HG02938 (cell line): ENCODE measurements at regions not wholly inside any gene's neighbourhood (a gene's known extent, or its start where the extent isn't known, plus 50 kb on each side); places are given as distances from the start of the nearest gene placed in this dataset.

Source experiments
- ATAC-seq: cut with Tn5 transposase; IDR thresholded peaks from one replicate; pipeline ENCODE4 v1.9.1; 2021; ENCODE audit warnings: mild to moderate bottlenecking, moderate library complexity; ENCODE audit not compliant: unreplicated experiment

DNA sequence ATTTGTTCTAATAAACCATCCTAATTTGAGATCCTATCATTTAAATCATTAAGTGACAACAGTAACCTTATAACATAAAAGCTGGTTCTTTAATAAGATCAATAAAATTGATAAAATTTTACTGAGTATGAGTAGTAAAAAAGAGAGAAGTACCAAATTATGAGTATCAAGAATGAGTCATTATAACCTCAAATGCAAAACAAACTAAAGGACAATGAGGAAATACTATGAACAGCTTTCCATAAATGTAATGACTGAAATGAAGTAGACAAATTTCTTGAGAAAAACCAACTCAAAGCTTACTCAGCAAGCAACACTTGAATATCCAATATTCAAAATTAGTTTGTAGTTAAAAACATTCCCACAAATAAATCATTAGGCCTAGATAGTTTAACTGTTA is 433.0 kb downstream of the ZEB2 start:
- ATAC-seq, result no peak

DNA sequence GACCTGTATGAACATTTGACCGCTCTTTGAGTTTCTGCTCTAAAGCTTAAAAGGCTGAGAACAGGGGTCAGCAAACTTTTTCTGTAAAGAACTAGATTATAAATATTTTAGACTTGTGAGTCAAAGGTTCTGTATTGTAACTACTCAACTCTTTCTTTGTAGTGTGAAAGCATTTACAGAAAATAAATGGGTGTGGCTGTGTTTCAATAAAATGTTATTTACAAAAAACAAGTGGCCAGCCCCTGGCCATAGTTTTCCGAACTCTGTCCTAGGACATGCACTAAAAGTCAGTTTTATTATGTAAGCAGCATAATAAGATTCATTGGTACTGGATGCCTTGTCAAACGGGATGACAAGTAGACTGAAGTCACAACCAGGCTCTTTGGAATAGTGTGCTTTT is 434.9 kb downstream of the ZEB2 start:
- no peak for ATAC-seq

DNA sequence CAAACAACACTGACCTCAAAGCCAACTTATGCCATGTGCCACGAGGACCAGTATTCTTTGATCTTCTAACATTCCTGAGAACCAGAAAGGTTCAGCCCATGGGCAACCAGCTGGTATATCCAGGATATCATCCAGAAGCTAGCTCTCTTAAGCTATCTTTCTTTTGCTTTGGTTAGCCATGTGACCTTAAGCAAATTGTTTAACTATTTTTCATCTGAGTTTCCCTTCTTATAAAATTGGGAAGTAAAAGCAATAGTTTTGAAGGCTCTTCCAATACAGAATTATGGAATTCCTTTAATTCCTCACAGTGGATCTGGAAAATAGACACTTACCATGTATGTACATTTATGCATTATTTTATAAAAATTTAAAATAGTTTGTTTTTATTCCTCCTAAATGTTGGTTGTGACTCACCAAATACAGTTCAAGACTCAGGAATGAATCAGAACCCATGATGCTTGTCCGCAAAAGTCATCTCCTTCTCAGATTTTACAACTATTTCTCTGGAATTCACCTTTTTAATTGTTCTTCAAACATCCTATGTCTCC is 435.7 kb downstream of the ZEB2 start:
- no peak for ATAC-seq

DNA sequence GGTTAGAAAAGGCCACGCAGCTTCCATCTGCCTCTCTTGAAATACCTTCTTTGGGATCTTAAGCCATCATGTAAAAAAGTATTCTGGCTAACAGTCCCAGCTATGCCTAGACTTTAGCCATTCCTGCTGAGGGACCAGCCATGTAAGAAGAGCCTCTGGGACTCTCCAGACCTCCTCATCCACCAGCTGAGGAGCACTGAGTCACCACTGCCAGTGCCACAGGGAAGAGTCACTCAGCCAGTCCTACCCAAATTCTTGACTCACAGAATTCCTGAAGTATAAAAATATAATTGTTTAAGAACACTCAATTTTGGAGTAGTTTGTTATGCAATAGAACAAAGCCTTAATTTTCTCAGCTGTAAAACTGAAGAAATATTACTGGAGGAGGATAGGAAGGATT is 436.7 kb downstream of the ZEB2 start:
- no peak for ATAC-seq

DNA sequence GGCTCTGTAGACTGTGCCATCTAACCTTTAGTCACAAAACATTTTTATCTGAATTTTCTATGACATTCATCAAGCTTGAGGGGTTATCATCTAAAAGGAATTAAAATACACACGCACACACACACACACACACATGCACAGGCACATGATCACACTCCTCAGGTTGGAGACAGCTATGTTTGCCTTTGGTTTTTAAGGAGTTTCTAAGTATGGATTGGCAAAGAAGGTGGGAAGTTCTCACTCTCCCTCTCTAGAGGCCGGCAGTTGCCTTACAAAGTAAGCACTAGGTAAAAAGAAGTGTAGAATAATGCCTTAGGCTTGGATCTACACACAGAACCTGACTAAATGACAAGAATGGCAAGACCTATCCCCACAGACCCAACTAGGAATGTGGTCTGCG is 437.1 kb downstream of the ZEB2 start:
- ATAC-seq, result no peak

DNA sequence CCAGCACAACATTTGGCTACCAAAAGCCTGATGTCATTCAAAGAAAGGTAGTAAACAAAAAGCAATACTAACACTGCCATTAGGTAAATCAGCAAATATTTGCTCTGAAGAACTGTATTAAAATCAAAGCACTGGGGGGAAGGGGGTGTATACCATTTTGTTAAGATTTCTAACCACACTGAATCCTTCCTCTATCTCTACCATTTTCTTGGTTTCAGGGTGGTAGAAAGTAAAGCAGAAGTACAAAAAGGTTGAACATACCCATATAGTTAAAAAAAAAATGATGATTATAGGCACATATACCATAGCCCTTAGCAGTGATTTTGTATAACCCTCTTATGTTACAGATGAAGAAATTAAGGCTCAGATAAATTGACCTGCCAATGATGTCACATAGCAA is 437.6 kb downstream of the ZEB2 start:
- ATAC-seq, result no peak

DNA sequence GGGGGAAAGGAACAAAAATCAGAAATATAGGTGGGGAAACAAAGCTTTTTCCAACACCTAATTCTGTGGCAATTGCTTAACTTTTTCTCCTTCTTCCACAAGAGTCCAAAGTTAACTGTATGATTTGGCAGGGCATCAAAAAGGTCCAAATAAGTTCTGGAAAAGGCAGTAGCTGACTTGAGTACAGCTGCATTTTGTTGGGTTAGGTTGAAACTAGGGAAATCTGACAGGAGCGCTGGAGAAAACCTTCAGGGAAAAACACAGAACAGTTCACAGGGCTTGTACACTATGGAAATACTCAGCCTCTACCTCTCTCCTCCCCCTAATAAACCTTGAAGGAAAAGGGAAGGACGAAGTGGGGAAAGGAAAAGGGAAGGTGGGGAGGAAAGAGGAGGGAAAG is 438.6 kb downstream of the ZEB2 start:
- ATAC-seq, result no peak

DNA sequence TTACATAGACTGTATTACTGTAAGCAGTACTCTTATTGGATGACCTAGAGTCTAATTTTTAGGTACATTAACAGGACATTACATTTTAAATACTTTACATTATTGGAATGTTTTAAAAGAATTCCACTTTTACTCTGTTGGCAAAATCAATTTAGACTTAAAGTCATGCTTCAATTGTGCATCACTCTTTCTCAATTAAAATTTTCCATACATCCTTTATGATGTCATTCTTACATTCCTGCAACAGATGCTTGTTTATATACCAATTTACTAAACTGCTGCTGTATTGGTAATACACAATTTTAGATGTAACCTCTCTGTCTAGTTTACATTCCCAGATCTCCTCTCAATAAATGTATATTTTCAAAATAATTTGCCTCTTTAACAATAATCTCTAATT is 440.1 kb downstream of the ZEB2 start:
- ATAC-seq, result no peak

DNA sequence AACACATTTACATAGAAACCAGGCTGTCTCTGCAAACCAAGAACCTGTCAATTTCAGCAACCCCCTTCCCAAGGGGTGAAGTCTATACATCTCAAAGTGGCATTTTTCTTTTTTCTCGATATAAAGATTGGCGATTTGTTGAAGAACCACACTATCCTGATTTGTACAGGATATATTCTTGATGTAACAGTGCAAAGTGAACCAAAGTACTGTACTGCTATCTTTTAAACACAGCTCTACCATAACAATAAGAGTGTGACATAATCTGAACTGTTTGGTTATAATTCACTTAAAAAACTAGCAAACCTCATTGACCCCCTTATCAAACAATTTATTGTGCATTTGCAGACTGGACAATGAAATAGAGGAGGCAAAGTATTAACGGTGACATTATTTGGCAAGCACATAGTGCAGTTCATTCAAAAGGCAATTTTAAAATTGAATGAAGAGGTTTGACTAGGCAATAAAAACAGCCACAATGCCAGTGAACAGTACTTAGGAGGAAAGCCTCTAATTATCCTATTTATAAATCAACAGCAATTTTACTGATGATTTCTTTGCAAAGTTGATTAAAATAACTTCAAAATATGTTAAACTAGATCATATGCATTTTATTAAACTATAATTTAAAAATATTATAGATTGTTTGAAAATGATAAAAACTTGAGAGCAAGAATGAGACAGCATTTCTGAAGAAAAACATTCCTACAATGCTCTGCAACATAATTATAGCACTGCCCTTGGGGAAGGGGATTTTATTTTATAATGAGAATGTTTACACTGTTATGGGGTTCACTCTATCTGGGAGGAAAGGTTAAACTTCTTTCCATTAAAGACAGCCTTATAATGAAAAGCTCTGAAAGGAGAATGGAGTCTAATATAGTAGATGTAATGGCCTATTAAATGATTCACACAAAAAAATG is 440.9 kb downstream of the ZEB2 start:
- ATAC-seq, result no peak

DNA sequence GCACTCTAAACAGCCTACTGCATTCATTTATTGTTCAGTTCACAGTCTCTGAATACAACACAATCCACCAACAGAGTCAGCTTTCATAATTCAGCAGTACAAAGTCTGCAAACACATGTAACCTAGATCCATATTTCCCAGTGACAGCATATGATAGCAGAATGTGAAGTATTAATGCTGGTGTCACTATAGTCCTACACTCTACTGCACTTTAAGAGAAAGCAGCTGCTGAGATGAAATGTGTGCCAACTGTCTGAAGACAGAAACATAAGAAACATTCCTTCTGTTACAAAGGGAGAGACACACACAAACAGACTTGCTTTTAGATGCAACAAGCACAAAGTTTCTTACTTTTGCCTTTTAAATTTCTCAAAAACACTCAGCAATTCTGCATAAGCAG is 441.8 kb downstream of the ZEB2 start:
- ATAC-seq, result no peak

DNA sequence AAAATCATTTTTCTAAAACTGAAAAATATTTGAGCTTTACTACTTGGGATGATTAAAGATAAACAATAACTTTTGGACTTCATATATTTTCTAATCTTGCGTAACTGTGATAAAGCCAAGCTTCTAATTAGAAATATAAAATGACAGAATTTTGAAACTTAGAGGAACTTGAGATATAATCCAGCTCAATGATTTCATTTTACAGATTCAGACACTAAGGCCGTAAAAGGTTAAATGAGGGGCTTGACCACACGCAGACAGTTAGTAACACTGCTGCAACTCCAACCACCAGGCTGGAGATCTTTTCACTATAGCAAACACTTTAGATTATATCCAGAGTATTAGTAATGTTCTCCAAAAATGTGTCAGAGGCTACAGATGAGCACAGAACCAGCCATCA is 445.5 kb downstream of the ZEB2 start:
- ATAC-seq, result no peak

DNA sequence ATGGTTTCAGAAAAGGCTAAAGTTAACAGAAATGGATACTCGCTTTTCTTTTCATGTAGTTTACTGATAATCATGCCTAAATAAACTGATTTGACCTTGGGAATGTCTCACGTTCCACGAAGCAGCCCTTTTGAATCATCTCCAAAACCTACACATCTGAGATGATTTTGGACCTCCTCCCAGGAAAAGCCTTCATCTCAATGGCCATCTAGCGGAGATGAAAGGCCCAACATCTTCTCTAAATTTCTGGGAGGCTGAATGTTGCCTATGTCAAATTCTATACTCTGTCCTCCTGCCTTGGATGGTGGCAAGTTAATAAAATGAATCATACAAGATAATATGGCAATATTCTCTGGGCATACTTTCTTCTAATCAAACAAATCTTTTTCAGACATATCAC is 448.5 kb downstream of the ZEB2 start:
- no peak for ATAC-seq

DNA sequence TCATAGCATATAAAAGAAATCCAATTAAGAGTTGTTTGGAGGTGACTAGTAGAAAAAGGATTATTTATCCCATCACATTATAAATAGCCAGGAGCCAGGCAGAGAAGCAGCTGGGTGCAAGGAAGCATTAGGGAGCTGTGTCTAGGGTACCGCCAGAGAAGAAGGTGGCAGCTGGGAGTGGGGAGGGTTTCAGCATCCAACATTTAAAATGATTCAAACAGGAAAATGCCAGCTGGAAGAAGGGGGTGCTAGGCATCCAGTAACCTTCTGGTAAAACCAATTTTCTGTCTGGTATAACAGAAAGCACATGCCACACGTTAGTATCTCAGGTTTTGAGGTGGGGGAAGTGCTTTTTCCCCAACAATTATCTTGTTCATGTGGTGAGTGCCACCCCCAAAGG is 452.4 kb downstream of the ZEB2 start:
- ATAC-seq, result no peak

DNA sequence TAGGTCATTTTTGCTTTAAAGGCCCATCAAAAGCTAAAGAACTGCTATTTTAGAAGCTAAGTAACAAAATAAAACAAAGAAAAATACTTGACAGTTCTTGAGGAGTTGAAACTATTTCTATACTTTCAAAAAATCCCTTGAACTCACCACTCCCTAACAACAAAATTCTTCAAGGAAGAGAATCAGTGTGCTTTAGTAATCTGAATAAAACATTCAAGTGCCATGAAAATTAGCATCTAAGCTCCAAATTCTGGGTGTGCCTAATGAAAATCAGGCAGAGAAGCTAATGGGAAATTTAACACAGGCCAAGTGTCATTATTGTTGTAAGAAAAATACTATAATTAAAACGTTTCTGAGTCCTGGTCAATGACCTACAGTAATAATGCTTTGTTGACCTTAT is 456.3 kb downstream of the ZEB2 start:
- no peak for ATAC-seq

DNA sequence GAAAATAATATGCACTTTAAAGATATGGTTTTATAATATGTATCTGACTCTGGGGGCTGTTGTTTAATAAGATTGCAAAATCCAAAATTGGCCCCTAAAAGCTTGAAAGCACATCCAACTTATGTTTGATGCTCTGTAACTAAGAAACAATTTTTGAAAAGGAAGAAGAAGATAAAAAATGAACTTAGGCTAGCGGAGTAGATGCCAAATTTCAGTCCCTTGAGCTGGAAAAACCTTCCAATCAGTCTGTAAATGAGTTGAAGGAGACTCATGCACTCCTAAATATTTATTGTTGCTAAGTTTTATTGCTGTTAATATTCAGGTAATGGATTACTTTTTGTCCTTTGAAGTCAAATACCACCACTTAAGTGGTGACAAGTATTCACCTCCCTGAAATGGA is 465.0 kb downstream of the ZEB2 start:
- no peak for ATAC-seq

DNA sequence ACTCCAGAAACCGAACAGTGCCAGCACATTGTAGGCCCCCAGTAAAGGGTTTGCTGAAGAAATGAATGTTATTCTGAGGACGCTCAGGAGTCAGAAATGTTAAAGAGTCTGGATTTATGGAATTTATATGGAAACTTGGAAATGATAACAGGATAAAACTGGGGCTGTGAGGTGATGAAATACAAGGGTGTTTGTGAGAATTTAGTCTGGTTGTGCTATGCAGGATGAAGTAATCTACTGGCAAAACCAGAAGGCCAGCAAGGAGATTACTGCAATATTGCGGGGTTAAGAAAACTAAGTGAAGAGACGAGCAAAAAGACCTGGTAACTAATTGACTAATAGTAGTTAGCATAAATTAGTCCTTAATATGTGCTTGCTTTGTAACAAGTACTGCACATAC is 467.8 kb downstream of the ZEB2 start:
- ATAC-seq, result no peak

DNA sequence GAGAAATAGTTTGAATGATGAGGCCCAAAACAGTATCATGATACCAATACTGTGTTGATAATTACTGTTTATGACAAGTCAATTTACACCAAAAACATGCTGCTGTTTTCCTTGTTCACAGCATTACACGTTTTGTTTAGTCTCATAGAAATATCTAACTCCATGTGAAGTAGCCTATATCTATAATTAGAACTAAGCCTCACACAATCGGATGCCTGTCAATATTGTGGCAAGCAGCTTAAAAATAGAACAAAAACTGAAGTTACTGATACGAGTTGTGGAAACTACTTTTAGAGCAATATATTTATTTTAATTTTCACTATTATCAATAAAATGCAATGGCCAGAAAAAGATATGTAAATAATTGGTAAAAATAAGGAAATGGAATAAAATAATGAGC is 470.8 kb downstream of the ZEB2 start:
- ATAC-seq, result no peak

DNA sequence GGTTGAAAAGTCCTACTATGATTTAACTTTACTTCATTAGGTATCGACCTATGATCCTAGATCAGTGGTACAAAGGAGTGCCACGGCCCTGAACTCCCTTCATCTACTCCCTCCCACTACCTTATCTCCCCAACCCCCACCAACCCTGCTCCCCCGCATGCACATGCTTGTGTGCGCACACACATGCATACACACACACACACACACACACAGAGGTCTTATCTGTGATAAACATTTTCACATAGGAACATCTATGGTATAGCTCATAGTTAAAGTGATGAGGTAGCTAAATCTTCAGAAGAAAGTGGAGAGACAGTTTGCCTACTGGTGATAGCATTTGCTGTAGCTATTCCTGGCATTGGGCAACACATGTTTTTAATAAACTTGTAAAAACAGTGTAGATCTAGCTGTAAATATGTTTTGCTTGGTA is 471.3 kb downstream of the ZEB2 start:
- no peak for ATAC-seq

DNA sequence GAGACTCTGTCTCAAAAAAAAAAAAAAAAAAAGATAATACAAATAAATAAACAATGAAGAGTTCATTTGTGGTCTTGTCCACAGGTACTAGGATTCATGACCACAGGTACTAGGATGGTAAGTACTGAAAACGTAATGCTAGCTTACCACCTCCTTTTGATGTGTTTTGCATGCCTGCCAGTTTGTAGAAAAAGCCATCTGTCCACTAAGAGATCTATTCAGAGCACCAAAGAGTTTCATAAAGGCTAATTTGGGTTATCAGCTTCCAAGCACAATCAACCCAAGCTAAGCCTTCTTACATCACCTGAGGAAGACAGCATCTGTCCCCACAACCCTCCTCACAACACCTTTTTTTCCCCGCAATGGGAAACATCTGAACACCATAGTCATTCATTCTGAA is 477.2 kb downstream of the ZEB2 start:
- no peak for ATAC-seq

DNA sequence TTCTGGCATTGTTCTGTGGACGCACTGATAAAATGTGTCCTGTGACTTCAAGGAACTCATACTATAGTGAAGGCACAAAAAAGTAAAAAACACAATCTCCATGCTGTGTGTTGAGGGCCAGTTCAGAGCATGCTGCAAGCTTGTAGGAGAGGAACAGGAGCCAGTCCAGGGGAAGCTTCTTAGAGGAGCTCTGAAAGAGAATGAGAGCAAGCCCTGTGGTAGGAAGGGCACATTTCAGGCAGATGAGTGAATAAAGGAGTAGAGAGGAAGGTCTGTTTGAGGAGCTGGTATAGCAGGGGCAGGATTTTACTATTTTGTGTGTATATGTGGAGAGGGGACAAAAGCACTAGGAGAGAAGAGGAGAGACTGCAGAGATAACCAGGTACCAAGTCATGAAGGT is 478.3 kb downstream of the ZEB2 start:
- no peak for ATAC-seq

DNA sequence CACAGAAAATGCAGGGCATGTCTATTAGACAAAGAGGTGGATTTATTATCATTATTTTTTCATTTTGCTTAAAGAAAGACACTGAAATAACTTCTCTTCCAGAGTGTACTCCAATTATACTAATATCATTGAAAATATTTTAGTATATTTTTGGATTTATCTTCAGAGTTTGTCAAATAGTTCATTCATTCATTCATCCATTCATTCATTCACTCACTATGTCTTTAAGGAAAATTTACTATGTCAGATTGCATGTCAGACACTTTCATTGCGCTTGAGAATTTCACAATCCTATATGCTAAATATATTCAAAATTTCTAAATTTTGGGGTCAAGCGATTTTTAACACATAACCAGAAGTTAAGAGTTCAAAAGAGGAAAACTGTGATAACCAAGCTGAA is 479.1 kb downstream of the ZEB2 start:
- no peak for ATAC-seq

DNA sequence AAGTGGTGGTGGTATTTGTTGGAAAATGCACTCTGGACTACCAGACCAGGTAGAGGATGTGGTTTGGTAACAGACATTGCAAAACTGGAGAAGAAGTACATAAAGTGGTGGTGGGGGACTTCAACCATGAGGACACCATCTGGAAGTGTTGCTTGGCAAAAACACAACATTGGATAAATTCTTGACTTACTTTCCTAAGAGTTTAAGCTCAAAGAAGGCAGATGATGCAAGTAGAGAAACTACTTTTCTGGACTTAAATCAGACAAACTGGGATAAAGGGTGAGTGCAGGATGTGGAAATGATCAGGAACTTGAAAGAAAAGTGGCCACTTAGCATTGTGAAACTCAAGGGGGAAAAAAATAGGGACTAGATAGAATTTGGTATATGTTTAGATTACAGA is 487.4 kb downstream of the ZEB2 start:
- ATAC-seq, result no peak

DNA sequence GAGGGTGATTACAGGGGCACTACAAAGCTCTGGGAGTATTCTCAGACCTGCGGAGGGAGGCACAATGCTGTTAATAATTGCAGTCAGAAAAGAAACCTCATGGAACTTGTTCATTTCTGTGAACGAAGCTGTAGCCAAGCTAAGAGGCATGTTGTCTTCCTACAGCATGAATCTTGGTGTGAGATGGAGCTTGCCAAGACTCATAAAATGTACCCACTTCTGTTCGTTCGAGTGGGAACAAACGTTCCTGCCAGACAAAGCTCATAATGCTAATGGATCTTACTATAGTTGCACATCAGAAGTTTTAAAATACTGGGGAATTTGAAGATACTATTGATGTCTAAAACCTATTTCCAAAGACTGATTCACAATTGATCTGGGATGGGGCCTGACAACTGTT is 489.1 kb downstream of the ZEB2 start:
- ATAC-seq, result no peak
